Endothelial cell of hepatic sinusoid (primary cell): ENCODE measurements at regions not wholly inside any gene's neighbourhood (a gene's known extent, or its start where the extent isn't known, plus 50 kb on each side); places are given as distances from the start of the nearest gene placed in this dataset.

Experiments
- in situ Hi-C: cut with HindIII; loops from 2 replicates; pipeline ENCODE4 v1.10.0; 2017; ENCODE audit warnings: low sequenced_read_pairs

DNA sequence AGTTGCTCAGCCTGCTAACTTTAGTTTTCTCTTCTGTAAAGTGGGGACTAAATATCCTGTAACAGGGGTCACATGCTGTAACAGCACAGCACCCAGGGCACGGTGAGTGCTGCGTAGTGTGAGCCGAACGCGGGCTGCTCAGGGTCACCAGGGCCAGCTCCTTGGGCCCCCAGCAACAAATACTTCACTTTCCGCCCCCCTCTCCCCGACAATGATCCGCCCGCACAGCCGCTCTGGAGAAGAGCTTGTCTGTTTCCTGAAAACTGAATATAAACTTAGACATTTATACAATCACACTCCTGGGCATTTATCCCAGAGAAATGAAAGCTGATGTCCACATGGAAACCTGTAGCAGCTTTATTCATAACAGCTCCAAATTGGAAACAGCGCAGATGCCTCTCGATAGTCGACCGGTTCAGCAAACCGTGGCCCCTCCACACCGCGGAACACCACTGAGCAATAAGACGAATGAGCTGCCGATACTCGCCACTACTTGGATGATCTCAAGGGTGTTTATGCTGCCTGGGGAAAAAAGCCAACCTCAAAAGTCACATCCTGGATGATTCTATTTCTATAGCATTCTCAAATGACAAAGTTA, 267.2 kb downstream of the PARN start:
- in situ Hi-C loops, result no loop called here

DNA sequence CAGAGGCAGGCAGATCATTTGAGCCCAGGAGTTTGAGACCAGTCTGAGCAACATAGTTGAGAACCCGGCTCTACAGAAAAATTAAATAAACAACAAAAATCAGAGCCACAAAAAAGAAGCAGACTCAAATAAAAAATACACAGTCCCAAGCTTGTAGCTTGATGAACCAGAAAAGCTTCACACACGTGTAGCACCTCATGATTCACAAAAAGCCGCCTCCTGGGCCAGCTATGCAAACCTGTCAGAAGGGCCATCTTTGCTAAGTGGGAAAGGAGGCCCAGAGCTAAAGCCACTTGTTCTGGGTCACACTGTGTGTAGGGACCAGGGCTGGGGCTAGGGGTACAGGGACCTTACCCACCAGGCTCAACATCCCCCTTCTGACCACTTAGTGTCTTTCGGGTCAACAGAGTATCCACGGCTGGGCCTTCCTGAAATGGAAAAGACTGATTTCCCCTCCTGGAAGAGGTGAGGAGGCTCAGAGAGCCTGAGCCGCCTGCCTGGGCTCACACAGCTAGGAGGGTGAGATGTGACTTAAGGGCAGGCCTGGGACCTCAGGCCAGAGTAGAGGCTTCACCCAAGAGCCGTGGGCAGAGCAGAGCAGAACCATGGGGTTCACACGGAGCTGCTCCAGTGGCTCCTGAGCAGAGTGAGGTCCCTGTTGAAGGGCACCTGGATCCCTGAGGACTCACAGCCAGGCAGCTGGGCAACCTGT, 269.6 kb downstream of the PARN start:
- in situ Hi-C loops, result no loop called here

DNA sequence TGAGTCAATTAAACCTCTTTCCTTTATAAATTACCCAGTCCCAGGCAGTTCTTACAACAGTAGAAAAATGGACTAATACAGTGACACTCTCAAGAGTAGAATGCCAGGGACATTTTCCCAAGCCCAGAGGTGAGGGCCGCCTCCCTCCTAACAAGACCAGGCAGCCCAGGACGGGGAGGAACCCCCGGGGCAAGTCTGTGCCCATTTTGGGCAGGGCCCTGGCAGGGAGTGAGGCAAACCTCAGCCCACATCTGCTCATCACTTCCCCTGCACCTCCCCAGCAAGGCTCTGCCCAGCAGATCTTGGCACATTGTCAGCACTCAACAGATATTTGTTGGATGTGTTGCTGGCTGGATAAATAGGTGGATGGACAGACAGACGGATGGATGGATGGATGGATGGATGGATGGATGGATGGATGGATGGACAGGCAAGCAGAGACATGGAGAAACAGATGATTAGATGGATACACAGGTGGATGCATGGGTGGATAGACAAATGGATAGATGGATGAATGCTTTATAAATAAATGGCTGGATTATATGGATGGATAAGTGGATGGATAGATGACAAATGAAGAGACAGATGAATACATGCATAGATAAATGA, 271.3 kb downstream of the PARN start:
- in situ Hi-C loops, result no loop called here

DNA sequence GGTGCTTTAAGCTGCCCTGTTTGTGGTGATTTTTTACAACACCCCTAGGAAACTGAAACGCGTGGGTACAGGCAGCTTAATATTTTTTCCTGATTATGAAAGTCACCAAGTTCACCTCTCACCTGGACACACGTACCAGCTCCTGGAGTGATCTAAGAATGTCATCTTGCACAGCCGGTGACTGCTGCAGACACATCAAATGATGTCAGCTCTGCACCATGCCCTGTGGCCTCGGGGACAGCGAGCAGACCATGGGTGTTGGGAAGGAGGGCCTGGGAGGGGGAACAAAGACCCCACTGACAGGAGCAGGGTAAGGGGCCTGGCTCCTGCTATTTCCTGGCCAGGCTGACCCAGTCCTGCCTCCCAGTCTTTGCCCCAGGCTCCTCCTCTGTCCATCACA, 272.7 kb downstream of the PARN start:
- in situ Hi-C loops, result no loop called here

DNA sequence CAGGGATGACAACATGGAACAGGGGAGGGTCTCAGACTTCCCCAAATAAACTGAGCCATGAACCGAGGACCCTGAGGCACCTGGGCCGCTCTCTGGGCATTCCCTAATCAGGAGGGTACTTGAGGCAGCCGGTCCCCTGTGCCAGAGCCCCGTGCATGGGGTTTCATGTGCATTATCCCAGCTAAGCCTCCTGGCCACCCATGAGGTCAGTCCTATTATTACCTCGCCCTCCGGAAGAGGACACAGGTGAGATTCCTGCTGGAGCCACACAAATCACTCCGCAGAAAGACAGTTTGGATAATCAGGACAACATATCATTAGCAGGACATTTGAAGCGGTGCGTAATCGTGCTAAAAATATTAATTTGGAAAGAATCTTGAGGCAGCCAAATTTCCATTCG, 274.0 kb downstream of the PARN start:
- in situ Hi-C loops, result no loop called here

DNA sequence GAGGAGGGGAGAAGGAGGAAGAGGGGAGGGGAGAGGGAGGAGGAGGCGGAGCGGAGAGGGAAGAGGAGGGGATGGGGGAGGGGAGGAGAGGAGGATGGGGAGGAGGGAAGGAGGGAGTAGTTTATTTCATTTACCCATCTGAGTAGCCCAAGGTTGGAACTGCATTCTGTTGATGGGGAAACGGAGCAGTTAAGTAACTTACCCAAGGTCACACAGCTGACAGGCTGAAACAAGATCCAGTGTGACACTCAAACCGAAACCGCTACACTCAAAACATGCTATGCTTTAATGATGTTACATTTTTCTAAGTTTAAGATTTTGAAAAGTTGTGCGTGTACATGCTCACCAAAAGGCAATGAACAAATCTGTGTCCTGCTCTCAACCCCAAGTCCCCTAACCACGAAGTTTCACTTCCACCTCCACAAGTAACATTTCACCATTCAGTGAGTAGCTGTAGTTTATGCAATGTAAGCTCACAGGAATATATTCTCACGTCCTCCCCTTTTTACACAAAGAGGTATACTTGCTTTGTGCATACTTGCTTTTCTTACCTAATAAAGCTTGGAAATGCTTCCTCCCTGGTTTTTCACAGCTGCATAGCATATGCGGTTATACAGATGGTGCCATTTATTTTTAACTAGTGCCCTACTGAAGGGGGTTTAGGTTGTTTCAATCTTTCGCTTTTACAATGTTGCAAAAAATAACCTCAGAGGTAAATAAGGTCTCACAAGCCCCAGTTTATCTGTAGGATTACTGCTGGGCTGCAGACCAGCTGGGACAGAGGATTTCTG, 275.3 kb downstream of the PARN start:
- in situ Hi-C loops, result no loop called here

DNA sequence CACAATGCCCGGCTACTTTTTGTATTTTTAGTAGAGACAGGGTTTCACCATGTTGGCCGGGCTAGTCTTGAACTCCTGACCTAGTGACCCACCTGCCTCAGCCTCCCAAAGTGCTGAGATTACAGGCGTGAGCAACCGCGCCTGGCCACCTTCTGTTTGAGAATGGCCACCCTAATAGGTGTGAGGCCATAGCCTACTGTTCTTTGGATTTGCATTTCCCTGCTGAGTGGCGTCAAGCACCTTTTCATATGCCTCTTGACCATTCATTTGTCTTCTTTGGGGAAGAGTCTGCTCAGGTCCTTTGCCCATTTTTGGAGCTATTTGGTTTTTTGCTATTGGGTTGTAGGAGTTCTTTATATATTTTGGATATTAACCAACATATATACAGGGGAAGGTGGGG, 276.7 kb downstream of the PARN start:
- in situ Hi-C loops, result no loop called here

DNA sequence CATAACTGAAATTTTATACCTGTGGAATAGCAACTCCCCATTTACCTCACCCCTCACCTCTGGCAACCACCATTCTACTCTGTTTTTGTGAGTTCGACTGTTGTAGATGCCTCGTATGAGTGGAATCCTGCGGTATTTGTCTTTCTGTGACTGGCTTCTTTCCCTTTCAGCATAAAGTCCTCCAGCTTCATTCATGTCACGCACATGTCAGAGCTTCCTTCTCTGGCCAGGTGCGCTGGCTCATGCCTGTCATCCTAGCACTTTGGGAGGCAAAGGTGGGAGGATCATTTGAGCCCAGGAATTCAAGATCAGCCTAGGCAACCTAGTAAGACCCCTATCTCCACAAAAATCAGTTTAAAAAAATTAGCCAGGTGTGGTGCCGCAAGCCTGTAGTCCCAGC, 278.4 kb downstream of the PARN start:
- in situ Hi-C loops, result no loop called here

DNA sequence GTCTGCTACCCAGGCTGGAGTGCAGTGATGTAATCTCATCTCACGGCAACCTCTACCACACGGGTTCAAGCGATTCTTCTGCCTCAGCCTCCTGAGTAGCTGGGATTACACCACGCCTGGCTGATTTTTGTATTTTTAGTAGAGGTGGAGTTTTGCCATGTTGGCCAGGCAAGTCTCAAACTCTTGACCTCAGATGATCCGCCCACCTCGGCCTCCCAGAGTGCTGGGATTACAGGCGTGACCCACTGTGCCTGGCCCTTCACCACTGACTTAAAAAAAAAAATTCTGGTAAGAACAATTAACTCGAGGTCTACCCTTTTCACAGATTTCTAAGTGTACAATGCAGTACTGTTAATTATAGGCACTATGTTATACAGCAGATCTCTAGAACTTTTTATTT, 279.4 kb downstream of the PARN start:
- in situ Hi-C loops, result no loop called here

DNA sequence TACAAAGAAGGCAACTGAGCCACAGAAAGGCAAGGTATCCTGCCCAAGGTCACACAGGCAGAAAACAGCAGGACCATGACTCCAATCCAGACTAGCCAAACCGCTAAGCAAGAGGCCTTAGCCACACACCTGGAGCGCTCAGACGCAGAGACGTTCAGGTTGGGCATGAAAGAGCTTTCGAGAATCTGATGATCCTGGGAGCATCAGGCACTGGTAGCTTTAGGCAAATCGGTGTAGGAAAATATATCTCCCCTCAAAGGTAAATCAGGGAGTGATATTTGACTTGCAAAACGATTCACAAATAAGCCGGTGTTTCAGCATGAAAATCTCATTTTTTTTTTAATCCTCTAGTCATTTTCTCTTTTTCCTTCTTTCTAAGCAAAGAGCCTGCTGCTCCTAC, 279.0 kb downstream of the MRTFB start:
- in situ Hi-C loops, result no loop called here

DNA sequence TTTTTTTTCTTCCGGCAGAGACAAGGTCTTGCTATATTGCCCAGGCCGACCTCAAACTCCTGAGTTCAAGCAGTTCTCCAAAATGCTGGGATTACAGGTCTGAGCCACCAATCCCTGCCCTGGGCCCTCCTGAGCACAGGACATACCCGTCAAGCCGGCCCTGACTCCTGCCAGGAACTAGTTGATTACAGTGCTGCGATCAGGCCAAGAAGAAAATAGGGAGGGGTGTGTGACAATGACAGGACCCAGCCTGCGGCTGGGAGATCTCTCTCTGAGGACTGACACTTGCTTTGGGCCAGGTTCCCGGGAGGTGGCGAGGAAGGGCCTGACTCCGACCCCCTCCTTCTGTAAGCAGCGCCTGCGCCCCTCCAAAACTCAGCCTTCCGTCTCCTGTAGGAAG, 276.6 kb downstream of the MRTFB start:
- in situ Hi-C loops, result no loop called here

DNA sequence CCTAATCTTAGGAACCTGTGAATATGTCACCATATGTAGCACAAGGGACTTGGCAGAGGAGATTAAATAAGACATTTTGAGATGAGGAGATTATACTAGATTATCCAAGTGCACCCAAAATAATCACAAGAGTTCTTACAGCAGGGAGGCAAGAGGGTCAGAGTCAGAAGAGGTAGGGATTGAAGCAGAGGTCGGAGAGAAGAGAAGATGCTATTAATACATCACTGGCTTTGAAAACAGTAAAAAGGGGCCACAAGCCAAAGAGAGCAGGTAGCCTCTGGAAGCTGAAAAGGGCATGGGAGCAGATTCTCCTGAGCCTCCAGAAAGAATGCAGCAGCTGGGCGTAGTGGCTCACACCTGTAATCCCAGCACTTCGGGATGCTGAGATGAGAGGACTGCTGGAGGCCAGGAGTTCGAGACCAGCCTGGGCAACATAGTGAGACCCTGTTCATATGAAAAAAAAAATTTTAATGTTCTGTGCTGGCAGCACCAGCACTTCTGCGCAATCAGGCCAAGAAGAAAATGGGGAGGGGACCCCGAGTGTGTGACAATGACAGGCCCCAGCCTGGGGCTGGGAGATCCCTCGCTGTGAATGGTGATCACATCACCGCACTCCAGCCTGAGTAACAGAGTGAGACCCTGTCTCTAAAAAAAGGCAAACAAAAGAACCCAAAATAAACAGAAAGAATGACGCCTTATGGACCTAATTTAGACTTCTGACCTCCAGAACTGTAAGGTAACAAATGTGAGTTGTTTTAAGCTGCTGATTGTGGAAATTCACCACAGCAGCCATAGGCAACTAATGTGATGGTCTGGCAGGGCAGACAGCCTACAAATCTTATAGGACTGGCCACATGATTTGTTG, 275.4 kb downstream of the MRTFB start:
- in situ Hi-C loops, result no loop called here

DNA sequence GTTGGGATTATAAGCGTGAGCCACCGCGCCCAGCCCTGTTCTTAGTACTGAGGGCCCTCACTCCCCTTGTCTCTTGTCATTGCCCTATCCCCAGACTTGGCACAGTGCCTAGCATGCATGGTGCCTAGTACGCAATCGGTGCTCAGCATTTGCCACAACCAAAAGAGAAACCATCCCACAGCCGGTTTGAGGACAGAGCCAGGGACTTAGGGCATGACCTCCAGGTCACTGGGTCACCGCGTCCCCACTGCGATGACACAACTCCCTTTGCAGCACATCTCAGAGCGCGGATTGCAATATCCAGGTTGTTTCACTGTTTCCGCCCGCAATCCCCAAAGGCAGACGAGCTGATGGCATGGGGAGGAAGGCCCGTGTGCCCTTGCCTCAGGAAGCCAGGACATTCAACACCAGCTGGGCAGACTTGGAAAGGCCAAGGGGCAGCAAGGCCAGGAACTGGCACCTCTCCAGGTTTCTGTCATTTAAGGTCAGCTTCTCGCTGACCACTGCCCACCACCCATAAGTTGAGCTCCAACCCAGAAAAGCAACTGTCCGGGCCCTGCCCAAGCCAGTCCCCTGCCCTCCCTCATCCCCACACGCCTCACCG, 274.5 kb downstream of the MRTFB start:
- in situ Hi-C loops, result no loop called here

DNA sequence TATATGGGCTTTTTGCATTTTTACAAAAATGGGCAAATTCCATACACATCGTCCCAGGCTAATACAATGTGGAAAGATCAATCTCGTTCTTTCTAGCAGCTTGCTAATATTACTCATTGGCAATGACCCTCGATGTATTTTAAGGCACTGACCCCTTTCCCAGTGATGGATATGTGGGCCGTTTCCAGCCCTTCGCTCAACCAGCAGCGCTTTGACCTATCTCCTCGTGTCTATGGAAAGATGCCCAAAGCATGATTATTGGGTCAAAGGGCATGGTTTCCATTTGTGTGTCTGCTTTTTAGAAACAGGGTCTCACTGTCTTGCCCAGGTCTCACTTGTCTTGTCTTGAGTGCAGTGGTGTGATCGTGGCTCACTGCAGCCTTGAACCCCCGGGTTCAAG, 273.8 kb downstream of the MRTFB start:
- in situ Hi-C loops, result no loop called here

DNA sequence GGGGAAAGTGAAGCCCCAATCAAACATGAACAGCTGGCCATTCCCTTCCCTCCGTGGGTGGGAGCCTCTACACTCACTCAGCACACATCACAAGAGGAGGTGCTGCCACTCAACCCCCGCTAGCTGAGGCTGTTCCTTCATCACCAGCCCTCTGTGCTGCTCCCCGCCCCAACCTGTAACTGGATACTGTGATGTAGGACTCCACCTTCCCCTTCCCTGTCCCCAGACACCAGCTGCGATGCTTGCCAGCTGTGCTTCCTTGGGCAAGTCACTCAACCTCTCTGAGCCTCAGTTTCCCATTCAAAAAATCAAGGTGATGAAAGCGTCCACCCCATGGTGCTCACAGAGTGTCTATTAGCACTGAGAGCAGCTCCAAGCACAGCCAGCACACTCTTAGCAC, 273.2 kb downstream of the MRTFB start:
- in situ Hi-C loops, result no loop called here

DNA sequence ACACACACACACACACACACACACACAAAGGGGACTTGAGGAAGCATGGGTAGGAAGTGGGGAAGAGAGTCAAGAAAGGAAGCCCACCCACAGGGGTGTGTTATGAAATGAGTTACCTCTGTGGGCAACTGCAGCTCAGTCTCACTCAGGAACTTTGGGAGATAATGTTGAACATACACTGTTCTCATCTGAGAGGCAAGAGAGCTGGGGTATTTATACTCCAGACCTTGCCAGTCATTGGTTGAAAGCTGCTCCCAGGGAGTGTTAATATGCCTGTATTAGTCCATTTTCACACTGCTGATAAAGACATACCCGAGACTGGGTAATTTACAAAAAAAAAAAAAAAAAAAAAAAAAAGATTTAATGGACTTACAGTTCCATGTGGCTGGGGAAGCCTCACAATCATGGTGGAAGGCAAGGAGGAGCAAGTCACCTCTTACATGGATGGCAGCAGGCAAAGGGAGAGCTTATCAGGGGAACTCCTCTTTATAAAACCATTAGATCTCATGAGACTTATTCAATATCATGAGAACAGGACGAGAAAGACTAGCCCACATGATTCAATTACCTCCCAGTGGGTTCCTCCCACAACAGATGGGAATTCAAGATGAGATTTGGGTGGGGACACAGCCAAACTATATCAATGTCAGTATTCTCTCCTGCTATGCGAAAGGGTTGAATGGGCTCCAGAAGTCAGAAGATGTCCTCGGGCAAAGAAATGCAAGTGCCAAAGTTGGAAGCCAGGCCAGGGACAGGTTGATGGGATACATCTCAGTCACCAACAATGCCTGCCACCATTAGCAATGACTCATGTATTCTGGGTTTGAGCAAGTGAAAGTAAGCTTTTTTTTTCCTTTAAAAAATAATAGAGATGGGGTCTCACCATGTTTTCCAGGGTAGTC, 270.5 kb downstream of the MRTFB start:
- in situ Hi-C loops, result no loop called here

DNA sequence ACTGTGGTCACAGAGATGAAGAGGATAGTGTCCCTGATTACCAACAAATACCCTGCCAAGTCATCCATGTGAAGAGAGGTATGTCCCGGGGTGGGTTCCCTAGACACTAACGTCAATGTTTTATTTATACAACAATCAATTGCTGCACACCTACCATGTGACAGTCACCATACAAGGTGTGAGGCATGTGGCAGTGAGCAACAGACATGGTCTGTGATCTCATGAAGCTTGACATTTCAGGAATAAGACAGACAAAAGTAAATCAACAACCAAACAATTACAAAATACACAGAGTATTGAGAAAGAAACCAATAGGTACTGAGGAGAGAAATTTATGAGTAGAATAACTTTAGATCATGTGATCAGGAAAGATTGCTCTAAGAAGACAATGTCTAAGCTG, 268.6 kb downstream of the MRTFB start:
- in situ Hi-C loops, result no loop called here

DNA sequence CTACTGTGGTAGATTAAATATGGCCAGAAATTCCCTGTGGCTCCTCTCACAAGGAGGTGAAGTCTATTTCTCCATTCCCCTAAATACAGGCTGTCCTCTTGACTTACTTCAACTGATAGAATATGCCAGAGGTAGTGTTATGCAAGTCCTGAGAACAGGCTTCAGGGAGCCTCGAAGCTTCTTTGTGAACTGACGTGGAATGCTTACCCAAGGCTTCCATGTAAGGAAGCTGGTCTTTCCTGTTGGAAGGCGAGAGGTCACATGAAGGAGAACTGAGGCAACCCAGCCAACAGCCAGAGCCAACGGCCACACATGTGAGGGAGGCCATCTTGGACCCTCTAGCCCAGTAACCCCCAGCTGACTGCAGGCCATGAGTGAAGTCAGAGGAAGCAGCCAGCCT, 267.9 kb downstream of the MRTFB start:
- in situ Hi-C loops, result no loop called here

DNA sequence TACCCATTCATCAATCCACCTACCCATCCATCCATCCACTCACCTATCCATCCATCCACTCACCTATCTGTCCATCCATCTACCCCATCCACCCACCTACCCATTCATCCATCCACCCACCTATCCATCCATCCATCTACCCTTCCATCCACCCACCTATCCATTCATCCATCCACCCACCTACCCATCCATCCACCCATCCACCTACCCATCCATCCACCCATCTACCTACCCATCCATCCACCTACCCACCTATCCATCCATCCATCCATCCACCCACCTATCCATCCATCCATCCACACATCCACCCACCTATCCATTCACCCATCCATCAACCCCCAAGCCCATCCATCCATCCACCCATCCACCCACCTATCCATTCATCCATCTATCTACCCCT, 267.1 kb downstream of the MRTFB start:
- in situ Hi-C loops, result no loop called here
